ENCODE measurements at regions not wholly inside any gene's neighbourhood (a gene's known extent, or its start where the extent isn't known, plus 50 kb on each side); places are given as distances from the start of the nearest gene placed in this dataset.
"Not testable (repeated sequence)": the region's sequence is repeated elsewhere in the genome, so short reads cannot be mapped to it uniquely, and the experiment has no call there.

DNA sequence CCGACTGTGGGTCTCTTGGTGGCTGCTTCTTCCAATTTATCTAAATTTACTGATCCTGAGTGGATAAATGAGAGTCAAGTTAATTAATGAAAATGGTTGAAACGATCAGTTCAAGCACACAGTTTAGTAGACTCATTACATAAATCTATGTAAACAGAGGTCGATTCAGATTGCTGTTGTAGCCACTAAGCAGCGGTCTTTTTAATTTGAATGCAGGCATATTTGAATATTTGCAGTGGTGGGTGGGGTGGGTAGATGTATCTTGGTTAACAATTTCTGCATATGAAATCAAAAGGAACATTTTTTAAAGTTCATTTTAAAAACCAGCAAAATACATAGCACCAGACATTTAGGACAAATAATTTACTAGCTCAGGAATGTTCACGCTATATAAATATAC is 325.9 kb downstream of the KLF12 start:
- no peak for DNase-seq (ENCODE audit: low read depth)
- TF ChIP-seq, protein P1, sequence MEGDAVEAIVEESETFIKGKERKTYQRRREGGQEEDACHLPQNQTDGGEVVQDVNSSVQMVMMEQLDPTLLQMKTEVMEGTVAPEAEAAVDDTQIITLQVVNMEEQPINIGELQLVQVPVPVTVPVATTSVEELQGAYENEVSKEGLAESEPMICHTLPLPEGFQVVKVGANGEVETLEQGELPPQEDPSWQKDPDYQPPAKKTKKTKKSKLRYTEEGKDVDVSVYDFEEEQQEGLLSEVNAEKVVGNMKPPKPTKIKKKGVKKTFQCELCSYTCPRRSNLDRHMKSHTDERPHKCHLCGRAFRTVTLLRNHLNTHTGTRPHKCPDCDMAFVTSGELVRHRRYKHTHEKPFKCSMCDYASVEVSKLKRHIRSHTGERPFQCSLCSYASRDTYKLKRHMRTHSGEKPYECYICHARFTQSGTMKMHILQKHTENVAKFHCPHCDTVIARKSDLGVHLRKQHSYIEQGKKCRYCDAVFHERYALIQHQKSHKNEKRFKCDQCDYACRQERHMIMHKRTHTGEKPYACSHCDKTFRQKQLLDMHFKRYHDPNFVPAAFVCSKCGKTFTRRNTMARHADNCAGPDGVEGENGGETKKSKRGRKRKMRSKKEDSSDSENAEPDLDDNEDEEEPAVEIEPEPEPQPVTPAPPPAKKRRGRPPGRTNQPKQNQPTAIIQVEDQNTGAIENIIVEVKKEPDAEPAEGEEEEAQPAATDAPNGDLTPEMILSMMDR (IDR thresholded peaks at IDR 0.05; ENCODE audit: insufficient read depth, low read depth, low read length, missing control alignments): no peak
- H3K4me3 ChIP-seq (ENCODE audit: low read depth, low read length): no peak overlapping the region

DNA sequence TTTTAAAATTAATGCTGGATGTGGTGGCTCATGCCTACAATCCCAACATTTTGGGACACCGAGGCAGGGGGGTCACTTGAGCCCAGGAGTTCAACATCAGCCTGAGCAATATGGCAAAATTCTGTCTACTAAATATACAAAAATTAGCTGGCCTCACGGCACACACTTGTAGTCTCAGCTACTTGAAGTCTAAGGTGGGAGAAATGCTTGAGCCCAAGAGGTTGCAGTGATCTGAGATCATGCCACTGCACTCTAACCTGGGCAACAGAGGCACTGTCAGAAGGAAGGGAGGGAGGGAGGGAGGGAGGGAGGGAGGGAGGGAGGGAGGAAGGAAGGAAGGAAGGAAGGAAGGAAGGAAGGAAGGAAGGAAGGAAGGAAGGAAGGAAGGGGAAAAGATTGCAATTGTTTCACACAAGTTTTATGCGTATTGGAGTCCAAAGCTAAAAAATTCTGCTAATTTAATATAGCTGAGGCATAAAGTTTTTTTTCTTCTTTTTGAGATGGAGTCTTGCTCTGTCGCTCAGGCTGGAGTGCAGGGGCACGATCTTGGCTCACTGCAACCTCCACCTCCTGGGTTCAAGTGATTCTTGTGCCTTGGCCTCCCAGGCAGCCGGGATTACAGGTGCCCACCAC is 328.8 kb downstream of the KLF12 start:
- DNase-seq (ENCODE audit: low read depth); H3K4me3 ChIP-seq (ENCODE audit: low read depth, low read length): not testable (repeated sequence)

DNA sequence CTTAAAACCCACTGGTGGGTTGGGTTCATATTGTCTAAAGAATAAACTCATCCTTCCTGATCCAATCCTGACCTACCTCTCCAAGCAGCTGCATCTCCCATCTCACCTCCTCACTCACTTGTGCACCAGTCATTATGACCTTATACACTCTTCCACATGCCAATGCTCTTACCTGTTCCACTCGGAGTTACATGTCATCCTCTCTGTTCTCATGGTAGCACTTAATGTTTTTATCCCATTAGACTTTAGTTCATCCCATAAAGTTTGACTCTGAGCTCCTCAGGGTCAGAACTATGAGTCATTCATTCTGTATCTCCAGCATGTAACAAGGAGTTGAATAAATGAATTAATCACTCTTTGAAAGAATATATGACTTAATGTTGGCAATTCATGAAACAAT is 330.2 kb downstream of the KLF12 start:
- no peak overlapping the region for H3K4me3 ChIP-seq (ENCODE audit: low read depth, low read length)
- TF ChIP-seq, protein P1 (IDR thresholded peaks at IDR 0.05; ENCODE audit: insufficient read depth, low read depth, low read length, missing control alignments): no peak
- DNase-seq (ENCODE audit: low read depth): no peak

DNA sequence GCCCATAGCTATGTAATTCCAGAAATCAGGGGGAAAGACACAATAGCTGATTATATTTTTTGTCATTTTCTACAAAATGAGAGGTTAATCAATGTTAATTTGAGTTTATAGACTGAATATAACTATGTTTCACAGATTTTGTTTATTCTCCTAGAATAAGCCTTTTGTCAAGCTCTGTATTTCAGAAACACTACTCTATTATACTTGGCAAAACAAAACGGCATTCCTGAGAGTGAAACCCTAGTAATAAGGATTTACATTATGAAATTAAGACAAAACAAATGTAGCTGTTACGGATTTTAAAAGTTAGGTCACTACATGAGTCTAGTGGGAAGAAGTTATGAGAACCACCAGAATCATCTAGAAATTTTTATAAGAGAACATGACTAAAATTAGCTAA is 334.2 kb downstream of the KLF12 start:
- no peak for DNase-seq (ENCODE audit: low read depth)
- no peak overlapping the region for H3K4me3 ChIP-seq (ENCODE audit: low read depth, low read length)
- TF ChIP-seq, protein P1 (IDR thresholded peaks at IDR 0.05; ENCODE audit: insufficient read depth, low read depth, low read length, missing control alignments): no peak

DNA sequence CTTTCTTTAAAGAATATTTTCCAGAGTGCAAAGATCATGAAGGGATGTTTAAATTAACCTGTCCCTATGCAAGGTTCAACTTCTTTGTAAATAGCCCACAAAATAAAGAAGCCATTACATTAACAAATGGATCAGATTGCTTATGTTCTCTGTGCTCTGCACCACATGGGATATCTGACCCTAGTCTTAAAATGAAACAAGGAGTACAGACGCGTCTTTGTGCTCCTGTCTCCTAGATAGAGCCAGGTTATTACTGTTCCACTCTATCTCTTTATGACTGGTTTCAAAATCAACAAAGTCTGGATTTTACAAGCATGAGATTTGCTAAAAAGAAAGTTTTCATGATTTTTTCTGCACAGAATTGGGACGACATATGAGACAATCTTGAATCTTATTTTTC is 339.4 kb downstream of the KLF12 start:
- no peak overlapping the region for H3K4me3 ChIP-seq (ENCODE audit: low read depth, low read length)
- DNase-seq (ENCODE audit: low read depth): no peak
- TF ChIP-seq, protein P1 (IDR thresholded peaks at IDR 0.05; ENCODE audit: insufficient read depth, low read depth, low read length, missing control alignments): no peak

DNA sequence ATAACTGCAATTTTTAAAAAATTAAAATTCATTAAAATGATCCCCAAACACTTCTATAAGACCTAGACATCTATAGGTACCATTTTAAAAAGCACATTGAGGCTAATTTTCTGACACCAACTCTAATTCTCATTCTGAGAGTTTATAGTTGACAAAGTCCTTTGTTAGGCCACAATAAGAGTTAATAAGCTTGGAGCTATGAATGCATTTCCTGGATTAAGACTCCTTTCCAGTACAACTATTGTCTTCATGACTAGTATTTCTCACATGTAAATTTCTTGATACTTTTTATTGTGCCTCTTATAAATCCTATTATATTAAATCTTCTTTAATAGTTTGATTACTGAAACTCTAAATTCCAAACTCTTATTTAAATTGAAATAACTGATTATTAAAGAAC is 340.8 kb downstream of the KLF12 start:
- TF ChIP-seq, protein P1 (IDR thresholded peaks at IDR 0.05; ENCODE audit: insufficient read depth, low read depth, low read length, missing control alignments): no peak
- DNase-seq (ENCODE audit: low read depth): no peak
- H3K4me3 ChIP-seq (ENCODE audit: low read depth, low read length): no peak overlapping the region

DNA sequence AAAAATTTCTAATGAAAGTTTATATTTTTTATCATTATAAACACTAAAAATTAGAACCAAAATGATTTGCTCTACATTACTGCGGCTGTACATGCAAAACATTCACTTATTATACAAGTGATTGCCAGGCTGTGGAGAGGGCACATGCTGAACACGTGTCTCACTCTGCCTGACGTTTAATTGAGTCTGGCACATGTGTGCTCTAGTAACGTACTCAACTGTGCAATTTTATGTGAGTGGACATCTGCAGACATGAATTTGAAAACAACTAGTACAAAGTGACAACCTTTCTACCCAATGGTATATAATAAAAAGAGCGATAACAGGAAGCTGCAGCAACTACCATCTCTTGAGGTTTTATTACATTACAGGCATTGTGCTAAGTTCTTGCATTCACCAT is 341.4 kb downstream of the KLF12 start:
- no peak overlapping the region for H3K4me3 ChIP-seq (ENCODE audit: low read depth, low read length)
- TF ChIP-seq, protein P1 (IDR thresholded peaks at IDR 0.05; ENCODE audit: insufficient read depth, low read depth, low read length, missing control alignments): no peak
- DNase-seq (ENCODE audit: low read depth): no peak

All from GM12865 (cell line).